GM19035 (cell line): ENCODE measurements at regions not wholly inside any gene's neighbourhood (a gene's known extent, or its start where the extent isn't known, plus 50 kb on each side); places are given as distances from the start of the nearest gene placed in this dataset.

Experiments used
- ATAC-seq: cut with Tn5 transposase; IDR thresholded peaks from one replicate; pipeline ENCODE4 v1.9.1; 2021; ENCODE audit not compliant: unreplicated experiment

DNA sequence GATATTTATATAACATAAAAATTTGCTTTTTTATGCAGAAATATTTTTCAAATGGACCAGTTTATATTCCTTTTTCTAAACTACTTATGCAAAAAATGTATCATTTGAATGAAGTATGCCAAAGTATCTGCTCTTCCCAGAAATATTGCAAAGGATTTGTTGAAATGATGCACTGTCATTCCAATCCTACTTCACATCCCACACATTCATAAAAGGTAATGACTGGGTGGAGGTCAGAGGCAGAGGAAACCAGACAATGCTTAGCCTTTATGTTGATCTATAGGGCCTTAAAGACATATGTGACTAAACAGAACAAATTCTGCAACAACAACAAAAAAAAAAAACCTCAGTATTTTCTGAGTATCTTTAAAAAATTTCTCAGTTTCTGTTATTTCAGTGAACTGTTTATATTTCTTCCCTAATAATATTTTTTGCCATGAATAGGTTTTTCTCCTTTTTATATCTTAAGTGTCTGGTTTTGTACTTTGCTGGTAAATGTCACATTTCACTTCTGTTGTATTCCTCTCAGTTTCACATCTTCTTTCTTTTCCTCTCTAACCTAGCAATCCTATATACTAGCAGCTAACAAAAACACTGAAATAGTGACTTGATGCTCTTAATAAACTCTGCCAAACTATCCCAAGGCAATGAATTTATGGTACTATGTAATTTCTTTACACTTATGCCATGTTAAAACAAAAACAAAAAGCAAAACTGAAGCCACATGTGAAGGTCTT is 374.1 kb downstream of the BCKDHB start:
- ATAC-seq = no peak

DNA sequence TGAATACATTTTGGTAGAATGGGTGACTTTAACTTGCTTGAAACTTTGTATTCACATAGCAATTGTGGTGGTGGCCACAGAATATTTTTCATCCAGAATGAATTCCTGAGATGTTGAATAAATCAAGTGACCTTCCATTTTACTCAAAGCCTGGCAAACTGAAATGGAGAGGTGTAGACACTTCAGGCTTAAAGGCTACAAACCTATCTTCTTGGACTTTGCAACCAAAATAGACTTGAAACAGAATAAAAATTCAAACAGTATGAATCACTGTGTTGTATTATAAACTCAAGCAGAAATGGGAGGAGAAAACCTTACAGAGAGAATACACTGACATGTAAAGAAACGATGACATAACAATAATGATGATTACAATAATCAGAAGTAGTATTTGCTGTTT is 371.6 kb downstream of the BCKDHB start:
- no peak for ATAC-seq

GRCh38 chr6:80477591-80477990 is 371.1 kb downstream of the BCKDHB start:
- ATAC-seq = no peak

GRCh38 chr6:80472271-80472670 is 365.8 kb downstream of the BCKDHB start:
- ATAC-seq = no peak

- no peak for ATAC-seq
These were observed 363.5 kb downstream of the BCKDHB start for GRCh38 chr6:80469977-80470376.

GRCh38 chr6:80468398-80468797 is 361.9 kb downstream of the BCKDHB start:
- no peak for ATAC-seq

DNA sequence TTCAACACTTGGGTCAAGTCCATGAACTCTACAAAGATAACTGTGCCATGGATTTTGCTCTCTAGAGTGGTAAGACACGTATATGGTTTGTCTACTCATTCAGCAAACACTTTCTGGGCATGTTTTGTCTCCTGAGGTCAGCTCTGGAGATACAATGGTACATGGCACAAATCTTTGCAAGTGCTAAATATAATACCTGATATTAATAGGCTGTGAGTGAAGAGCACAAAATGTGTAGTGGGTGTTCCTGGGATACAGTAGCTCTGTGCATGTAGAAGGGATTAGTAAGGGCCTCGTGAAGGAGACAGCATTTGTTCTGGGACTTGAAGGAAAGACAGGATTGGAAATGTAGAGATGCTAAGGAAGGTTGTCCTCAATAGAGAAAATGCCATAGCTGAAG is 360.9 kb downstream of the BCKDHB start:
- no peak for ATAC-seq

GRCh38 chr6:80466981-80467380 is 360.5 kb downstream of the BCKDHB start:
- no peak for ATAC-seq

DNA sequence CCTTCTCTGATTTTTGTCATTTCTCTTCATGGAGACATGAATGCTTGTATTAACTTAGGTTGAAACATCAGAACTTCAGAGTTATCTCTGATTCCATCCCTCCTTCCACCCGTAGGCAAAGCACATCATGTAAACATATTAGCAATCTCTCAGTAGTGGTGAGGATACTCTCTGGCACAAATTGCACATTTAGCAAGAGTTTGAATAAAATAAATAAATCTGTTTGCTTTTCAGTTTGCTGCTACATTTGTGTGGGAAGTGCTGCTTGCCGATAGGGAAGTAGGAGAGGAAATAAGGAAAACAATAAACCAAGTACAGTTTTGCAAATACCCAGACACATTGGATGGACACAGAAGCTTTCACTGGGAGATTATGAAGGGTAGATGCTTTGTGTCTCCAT is 359.0 kb downstream of the BCKDHB start:
- ATAC-seq = no peak

DNA sequence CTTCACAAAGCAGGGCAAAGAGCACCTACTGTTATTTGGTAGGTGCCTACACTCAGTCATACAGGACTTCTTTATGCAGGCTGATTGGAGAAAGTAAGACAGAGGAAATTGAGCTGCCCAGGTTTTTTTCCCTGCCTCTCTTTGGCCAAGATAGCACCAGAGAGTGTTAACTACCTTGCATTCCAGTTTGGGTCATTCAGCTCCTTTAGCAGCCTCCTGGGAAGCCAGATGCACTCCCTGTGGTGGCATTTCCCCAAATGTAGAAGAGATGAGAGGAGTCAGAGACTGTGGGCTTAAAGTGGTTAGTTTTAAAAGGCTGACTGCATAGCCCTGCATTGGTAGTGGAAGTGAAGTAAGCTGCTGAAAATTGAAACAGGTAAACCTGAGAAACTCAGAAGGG is 358.4 kb downstream of the BCKDHB start:
- no peak for ATAC-seq

DNA sequence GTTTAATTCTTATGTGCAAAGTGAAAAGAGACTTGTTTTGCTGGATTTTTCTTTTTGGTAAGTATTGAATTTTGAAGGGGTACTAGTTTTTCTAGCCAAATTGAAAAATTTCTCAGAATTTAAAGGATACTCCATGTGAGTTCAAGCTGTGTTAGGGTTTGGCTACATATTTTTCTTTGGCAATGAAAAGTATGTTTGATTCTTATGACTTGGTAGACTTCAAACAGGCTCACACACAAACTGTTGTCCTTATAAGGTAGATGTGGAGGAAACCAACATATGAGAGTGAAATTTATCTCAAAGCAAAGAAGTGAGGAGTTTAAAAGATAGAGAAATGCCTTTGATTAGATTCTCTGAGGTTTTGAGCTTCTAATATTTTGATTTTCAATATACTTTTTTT is 356.7 kb downstream of the BCKDHB start:
- no peak for ATAC-seq

- ATAC-seq = no peak
These were observed 353.9 kb downstream of the BCKDHB start for GRCh38 chr6:80460257-80460865.

- ATAC-seq = no peak
These were observed 351.0 kb downstream of the BCKDHB start for GRCh38 chr6:80457439-80457933.

GRCh38 chr6:80456724-80457438 is 350.4 kb downstream of the BCKDHB start:
- no peak for ATAC-seq

GRCh38 chr6:80454661-80455365 is 348.3 kb downstream of the BCKDHB start:
- ATAC-seq = no peak

DNA sequence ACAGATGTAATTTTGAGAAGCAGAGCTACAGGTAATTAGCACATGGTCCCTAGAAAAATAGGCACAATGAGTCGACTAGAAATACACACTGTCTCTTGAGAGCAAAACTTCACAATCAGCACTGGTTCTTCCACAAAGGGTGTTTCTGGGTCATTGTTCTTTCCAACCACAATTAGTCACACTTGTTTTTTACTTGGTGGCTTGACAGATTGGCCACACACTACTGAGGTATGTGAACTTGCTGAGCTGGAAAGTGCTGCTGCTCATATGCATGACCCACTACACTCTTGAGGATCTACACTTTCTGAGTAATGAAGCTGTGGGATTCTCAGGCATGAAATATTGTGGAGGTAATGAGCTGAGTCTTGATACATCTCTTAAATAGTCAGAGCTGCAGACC is 347.7 kb downstream of the BCKDHB start:
- no peak for ATAC-seq

- no peak for ATAC-seq
These were observed 343.3 kb downstream of the BCKDHB start for GRCh38 chr6:80449726-80450125.

DNA sequence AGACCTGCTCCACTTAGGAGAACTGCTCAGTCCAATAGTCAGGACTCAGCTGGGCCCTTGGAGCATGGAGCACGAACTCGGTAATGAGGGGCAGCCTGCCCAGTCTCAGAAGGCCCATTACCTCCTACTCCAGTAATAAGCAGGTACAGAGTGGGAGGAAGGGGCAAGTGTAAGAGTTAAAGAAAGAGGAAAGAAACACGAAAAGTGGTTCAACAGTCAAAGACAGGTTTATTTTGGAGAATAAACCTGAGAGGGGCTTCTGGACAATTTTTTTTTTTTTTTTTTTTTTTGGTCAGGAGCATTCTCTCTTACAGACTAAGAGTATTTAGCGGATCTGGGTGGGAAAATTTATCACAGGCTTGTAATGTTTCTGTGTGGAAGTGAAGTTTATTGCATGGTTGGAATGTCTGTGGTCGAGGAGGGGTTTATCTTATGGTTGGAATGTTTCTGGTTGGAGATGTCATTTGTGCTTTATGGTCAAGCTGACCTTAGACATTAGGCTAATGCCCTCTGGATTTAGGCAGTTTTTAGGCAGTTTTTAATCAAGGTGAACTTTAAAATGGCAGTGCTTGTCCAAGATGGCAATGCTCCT is 340.1 kb downstream of the BCKDHB start:
- no peak for ATAC-seq

DNA sequence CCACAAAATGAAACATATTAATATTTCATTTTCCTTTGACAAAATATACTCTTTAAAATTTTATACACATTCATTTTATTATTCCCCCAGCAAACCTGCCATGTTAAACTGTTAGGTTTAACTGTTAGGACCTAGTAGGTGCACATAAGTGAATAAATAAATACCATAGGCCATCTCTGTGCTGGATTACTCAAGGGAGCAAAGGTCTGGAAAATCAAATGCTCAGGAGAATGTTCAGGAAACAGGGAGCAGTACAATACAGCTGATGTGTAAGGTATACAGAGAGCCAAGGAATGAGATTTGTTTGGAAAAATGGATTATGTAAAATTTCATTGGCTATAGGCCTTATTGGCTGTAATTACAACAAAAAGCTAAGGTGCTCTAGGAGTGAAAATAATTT is 339.3 kb downstream of the BCKDHB start:
- ATAC-seq = no peak

- ATAC-seq = no peak
These were observed 335.9 kb downstream of the BCKDHB start for GRCh38 chr6:80442366-80442765.

DNA sequence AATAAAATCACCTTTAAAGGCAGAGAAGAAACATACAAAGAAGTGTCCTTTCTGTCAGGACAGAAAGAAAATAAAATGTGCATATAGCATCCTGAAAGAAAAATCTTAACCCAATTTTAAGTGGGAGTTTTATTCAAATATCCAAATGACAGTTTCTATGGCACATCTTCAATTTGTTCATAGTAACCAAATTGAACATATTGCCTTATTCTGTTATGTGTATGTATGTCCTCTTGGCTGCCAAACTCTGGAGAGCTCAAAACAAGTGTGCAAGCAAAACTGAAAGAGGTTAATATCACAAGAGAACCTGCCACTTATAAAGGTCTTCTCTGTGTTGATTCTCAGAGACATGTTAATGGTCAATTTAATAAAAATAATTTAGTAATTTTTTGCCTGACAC is 334.7 kb downstream of the BCKDHB start:
- no peak for ATAC-seq
